ENCODE measurements at regions not wholly inside any gene's neighbourhood (a gene's known extent, or its start where the extent isn't known, plus 50 kb on each side); places are given as distances from the start of the nearest gene placed in this dataset.

DNA sequence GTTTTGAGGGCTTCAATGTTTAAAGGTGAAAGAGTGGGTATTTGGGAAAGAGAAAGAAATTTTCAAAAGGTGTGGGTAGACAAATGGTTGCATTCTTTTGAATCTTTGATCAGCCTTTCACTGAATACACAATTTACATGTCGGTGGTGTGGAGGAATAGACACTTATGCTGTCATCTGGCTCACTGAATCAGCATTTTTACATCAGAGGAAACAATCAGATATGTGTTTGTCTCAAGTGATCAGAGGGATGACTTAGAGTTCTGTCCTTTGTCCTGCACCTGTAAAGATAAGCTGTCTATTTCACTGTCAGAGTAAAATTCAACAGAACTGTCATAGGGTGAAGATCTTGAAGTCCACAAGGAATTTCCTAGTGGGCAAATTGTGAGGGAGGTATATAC is 170.9 kb upstream of the USP25 start:
- Histone ChIP-seq H2AFZ (ENCODE audit: low read depth) (no peak overlapping the region), H4K20me1 (ENCODE audit: insufficient read depth) (no peaks in the 10 kb centered on the region), H3K4me1 (ENCODE audit: low read depth, poor library complexity, severe bottlenecking) (no peaks in the 10 kb centered on the region), H3K79me2 (ENCODE audit: insufficient read depth, low read depth) (no peaks in the 10 kb centered on the region), H3K27me3 (ENCODE audit: insufficient read depth, low read depth) (no peaks in the 10 kb centered on the region), H3K9ac (no peak overlapping the region), H3K27ac (no peak overlapping the region), H3K36me3 (ENCODE audit: insufficient read depth) (no peaks in the 10 kb centered on the region), H3K4me2 (no peak overlapping the region), H3K4me3 (IDR thresholded peaks at IDR 0.05; ENCODE audit: insufficient read depth, low read depth, low read length) (no peak overlapping the region)
- TF ChIP-seq, protein P1, sequence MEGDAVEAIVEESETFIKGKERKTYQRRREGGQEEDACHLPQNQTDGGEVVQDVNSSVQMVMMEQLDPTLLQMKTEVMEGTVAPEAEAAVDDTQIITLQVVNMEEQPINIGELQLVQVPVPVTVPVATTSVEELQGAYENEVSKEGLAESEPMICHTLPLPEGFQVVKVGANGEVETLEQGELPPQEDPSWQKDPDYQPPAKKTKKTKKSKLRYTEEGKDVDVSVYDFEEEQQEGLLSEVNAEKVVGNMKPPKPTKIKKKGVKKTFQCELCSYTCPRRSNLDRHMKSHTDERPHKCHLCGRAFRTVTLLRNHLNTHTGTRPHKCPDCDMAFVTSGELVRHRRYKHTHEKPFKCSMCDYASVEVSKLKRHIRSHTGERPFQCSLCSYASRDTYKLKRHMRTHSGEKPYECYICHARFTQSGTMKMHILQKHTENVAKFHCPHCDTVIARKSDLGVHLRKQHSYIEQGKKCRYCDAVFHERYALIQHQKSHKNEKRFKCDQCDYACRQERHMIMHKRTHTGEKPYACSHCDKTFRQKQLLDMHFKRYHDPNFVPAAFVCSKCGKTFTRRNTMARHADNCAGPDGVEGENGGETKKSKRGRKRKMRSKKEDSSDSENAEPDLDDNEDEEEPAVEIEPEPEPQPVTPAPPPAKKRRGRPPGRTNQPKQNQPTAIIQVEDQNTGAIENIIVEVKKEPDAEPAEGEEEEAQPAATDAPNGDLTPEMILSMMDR (conservative IDR thresholded peaks at IDR 0.05; ENCODE audit: low read depth, low read length) = no peak

- Histone ChIP-seq H2AFZ (ENCODE audit: low read depth) (no peak overlapping the region), H3K4me1 (ENCODE audit: low read depth, poor library complexity, severe bottlenecking) (no peaks in the 10 kb centered on the region), H3K27me3 (ENCODE audit: insufficient read depth, low read depth) (no peaks in the 10 kb centered on the region), H3K36me3 (ENCODE audit: insufficient read depth) (no peaks in the 10 kb centered on the region), H3K4me2 (no peak overlapping the region), H3K9ac (no peak overlapping the region), H4K20me1 (ENCODE audit: insufficient read depth) (no peaks in the 10 kb centered on the region), H3K4me3 (IDR thresholded peaks at IDR 0.05; ENCODE audit: insufficient read depth, low read depth, low read length) (no peak overlapping the region), H3K79me2 (ENCODE audit: insufficient read depth, low read depth) (no peaks in the 10 kb centered on the region), H3K27ac (no peak overlapping the region)
- TF ChIP-seq, protein P1 (conservative IDR thresholded peaks at IDR 0.05; ENCODE audit: low read depth, low read length) = no peak
Measured at GRCh38 chr21:15559660-15560059, 170.1 kb upstream of the USP25 start.

DNA sequence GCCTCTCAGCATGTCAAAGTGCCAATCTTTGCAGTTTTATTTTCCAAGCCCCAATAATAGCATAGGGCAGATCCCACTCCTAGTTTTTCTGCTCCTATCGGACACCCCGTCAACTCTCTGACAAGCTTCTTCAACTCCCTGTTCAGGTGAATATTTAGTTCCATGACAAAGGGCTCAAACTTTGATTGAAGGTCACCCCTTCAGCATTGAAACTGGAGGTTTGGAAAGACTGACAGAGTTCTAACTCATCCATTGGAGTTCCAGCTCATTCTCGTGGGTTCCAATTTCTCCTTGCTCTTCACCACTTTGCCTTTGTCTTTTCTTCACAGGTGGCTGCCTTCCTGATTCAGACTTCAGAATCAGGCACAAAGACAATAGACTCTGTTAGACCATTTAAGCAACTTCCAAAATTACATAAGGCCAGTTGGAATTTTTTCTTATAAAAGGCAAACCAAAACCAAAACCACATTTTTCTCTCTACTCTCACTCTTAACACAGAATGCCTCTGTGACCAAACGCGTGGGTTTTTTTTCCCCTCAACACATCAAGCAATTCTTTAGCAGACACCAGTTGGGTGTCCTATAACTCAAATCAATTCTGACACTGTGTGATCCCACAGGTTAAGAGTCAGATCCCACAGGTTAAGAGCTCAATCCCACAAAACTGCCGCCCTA is 169.3 kb upstream of the USP25 start:
- Histone ChIP-seq H3K4me2 (no peak overlapping the region), H2AFZ (ENCODE audit: low read depth) (no peak overlapping the region), H3K79me2 (ENCODE audit: insufficient read depth, low read depth) (no peaks in the 10 kb centered on the region), H3K4me1 (ENCODE audit: low read depth, poor library complexity, severe bottlenecking) (no peaks in the 10 kb centered on the region), H3K27me3 (ENCODE audit: insufficient read depth, low read depth) (no peaks in the 10 kb centered on the region), H3K27ac (no peak overlapping the region), H3K36me3 (ENCODE audit: insufficient read depth) (no peaks in the 10 kb centered on the region), H3K9ac (no peak overlapping the region), H3K4me3 (IDR thresholded peaks at IDR 0.05; ENCODE audit: insufficient read depth, low read depth, low read length) (no peak overlapping the region), H4K20me1 (ENCODE audit: insufficient read depth) (no peaks in the 10 kb centered on the region)
- TF ChIP-seq, protein P1 (conservative IDR thresholded peaks at IDR 0.05; ENCODE audit: low read depth, low read length) = no peak

DNA sequence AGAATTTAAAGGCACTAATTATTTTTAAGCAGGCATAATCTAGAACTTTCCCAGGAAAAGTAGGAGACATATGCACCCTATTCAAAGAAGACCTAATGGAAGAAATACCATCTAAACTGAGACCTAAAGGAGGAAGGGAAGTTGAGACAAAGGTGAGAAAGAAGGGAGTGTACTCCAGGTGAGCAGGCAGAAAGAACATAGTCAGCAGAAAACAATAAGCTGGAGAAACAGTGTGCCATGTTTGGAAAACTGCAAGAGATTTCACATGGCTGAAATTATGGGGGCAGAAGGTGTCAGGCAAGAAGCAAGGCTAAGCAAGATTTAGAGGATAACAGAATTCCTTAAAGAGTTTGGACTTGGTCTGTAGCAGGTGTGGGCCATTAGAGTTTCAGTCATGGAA is 167.0 kb upstream of the USP25 start:
- Histone ChIP-seq H3K79me2 (ENCODE audit: insufficient read depth, low read depth) (no peaks in the 10 kb centered on the region), H3K27ac (no peak overlapping the region), H3K4me3 (IDR thresholded peaks at IDR 0.05; ENCODE audit: insufficient read depth, low read depth, low read length) (no peak overlapping the region), H3K4me2 (no peak overlapping the region), H3K9ac (no peak overlapping the region), H4K20me1 (ENCODE audit: insufficient read depth) (no peaks in the 10 kb centered on the region), H3K36me3 (ENCODE audit: insufficient read depth) (no peaks in the 10 kb centered on the region), H3K27me3 (ENCODE audit: insufficient read depth, low read depth) (no peaks in the 10 kb centered on the region), H3K4me1 (ENCODE audit: low read depth, poor library complexity, severe bottlenecking) (no peaks in the 10 kb centered on the region), H2AFZ (ENCODE audit: low read depth) (no peak overlapping the region)
- TF ChIP-seq, protein P1 (conservative IDR thresholded peaks at IDR 0.05; ENCODE audit: low read depth, low read length) = no peak

All from KMS-11 (cell line).